Tibial nerve (tissue), 4 donors: ENCODE measurements at regions not wholly inside any gene's neighbourhood (a gene's known extent, or its start where the extent isn't known, plus 50 kb on each side); places are given as distances from the start of the nearest gene placed in this dataset.
"Not testable (repeated sequence)": the region's sequence is repeated elsewhere in the genome, so short reads cannot be mapped to it uniquely, and the experiment has no call there.

Experiments used
- DNase-seq, 2 donors: peaks; one replicate each; pipeline ENCODE4 v3.0.0-alpha.2; 2019; ENCODE audit warnings: low spot score in 2 of 2
- H3K27ac ChIP-seq, 4 donors: fragments of 200-600 bp; sonication (generic) in 3 of 4; one replicate each; pipeline ENCODE4 v1.5.1; 2017 to 2019; ENCODE audit warnings: mild to moderate bottlenecking in 1 of 4
- H3K27me3 ChIP-seq, 2 donors: fragments of 200-600 bp; sonication (generic) in 1 of 2; one replicate each; pipeline versions ENCODE4 v1.5.1 to v1.6.0; 2017 to 2019
- H3K36me3 ChIP-seq, 3 donors: fragments of 200-600 bp; sonication (generic); one replicate each; pipeline ENCODE4 v1.5.1; 2018 to 2019
- H3K4me1 ChIP-seq, 4 donors: fragments of 200-600 bp; sonication (generic) in 3 of 4; one replicate each; pipeline ENCODE4 v1.5.1; 2017 to 2019
- H3K4me3 ChIP-seq, 4 donors: fragments of 200-600 bp; sonication (generic) in 3 of 4; one replicate each; pipeline ENCODE4 v1.5.1; 2017 to 2019; ENCODE audit warnings: mild to moderate bottlenecking in 1 of 4, moderate library complexity in 1 of 4
- H3K9me3 ChIP-seq, 4 donors: fragments of 200-600 bp; sonication (generic) in 3 of 4; one replicate each; pipeline ENCODE4 v1.5.1; 2017 to 2019
- EP300 ChIP-seq, 2 donors: sonication (generic); formaldehyde crosslinking; IDR thresholded peaks; one replicate each; pipeline ENCODE4 v1.6.1; 2017; ENCODE audit warnings: antibody characterized with exemption in 2 of 2, mild to moderate bottlenecking in 1 of 2
- POLR2A ChIP-seq, 2 donors: fragments of 450-650 bp; IDR thresholded peaks; one replicate each; pipeline ENCODE4 v1.6.1; 2017; ENCODE audit warnings: antibody characterized with exemption in 2 of 2, mild to moderate bottlenecking in 2 of 2, moderate library complexity in 2 of 2
- WGBS, 2 donors: methylation state at CpG; one replicate each; pipeline ENCODE4 v1.1.5; 2018; 5-methylcytosine and 5-hydroxymethylcytosine counted together
- TF ChIP-seq, protein P1 (sequence below), 5 experiments: fragments of 200-600 bp in 3 of 5; fragments of 450-650 bp in 2 of 5; sonication (generic) in 3 of 5; IDR thresholded peaks; one replicate each; pipeline ENCODE4 v1.5.1; 2016 to 2019; ENCODE audit warnings: antibody characterized with exemption in 5 of 5, mild to moderate bottlenecking in 3 of 5, moderate library complexity in 2 of 5

DNA sequence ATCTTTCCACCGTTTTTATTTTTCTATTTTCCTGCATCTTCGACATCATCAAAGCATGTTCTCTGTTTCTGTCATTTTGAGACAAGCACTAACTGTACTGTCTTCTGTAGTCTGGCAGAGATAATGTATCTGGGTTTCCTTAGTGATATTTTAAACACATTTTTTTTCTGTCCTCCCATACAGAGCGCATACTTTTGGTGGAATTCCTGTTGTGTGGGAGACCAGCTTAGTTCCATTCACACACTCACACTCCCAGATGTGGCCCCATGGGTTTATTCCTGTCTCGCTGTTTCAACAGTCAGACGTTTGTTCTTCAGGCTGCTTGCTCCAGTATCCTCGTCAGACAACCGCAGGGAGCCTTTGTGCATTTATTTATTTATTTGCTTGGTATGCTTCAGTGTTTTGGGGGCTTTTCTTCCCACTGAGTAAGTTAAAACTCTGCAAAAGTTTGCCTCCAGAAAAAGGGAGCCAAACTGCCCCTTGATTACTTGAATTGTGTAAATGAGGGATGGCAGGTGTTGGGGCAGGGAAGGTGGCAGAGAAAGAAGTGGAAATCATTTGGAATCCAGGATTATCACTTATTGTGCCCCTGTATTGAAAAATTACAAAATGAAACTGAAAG lies 456.8 kb upstream of the KLF6 start:
- Histone ChIP-seq H3K36me3 (no peaks in the 10 kb centered on the region), H3K27me3 (no peaks in the 10 kb centered on the region), H3K9me3 (no peaks in the 10 kb centered on the region), H3K27ac (peak overlapping the region; percentile 8 to 86 (median 74)), H3K4me1 (peaks cover 0 to 40% (median 17%) of the 10 kb centered on the region in 4 donors), H3K4me3 (peak overlapping the region in 1 of 4 donors; percentile 23)
- peak in 1 of 2 donors; percentile 77 for TF ChIP-seq EP300 (IDR thresholded peaks at IDR 0.05)
- TF ChIP-seq, protein P1, sequence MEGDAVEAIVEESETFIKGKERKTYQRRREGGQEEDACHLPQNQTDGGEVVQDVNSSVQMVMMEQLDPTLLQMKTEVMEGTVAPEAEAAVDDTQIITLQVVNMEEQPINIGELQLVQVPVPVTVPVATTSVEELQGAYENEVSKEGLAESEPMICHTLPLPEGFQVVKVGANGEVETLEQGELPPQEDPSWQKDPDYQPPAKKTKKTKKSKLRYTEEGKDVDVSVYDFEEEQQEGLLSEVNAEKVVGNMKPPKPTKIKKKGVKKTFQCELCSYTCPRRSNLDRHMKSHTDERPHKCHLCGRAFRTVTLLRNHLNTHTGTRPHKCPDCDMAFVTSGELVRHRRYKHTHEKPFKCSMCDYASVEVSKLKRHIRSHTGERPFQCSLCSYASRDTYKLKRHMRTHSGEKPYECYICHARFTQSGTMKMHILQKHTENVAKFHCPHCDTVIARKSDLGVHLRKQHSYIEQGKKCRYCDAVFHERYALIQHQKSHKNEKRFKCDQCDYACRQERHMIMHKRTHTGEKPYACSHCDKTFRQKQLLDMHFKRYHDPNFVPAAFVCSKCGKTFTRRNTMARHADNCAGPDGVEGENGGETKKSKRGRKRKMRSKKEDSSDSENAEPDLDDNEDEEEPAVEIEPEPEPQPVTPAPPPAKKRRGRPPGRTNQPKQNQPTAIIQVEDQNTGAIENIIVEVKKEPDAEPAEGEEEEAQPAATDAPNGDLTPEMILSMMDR (IDR thresholded peaks at IDR 0.05): no peak
- peak in 1 of 2 donors; percentile 46 for DNase-seq
- WGBS, 2 donors: 9 to 13% methylated on average over 7 of the region's 7 CpGs

DNA sequence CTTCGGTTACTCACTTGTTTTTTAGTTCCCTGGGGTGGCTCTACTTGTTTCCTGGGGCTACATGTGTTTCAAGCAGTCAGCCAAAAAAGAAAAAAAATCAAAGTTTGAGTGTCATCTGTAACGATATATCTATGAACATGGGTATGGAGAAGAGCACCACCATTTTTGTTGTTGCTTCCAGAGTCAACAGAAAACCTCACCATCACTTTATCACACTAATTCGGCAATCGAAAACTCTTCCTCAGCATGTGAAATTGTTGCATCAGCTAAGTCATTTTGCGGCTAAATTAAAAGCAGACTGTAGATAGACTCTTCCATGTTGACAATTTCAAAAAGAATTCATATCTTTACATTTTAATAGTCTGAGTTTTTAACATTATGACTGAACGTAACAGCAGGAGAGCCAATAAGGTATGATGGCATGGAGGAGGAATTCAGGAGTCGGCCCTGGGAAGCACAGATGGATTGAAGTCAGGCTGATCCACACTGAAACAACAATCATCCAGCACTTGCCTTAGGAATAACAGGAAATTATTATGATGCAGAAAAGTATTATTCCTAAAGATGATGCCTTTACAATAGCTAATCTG lies 455.7 kb upstream of the KLF6 start:
- WGBS, 2 donors: 67 to 71% methylated on average over 7 of the region's 7 CpGs

DNA sequence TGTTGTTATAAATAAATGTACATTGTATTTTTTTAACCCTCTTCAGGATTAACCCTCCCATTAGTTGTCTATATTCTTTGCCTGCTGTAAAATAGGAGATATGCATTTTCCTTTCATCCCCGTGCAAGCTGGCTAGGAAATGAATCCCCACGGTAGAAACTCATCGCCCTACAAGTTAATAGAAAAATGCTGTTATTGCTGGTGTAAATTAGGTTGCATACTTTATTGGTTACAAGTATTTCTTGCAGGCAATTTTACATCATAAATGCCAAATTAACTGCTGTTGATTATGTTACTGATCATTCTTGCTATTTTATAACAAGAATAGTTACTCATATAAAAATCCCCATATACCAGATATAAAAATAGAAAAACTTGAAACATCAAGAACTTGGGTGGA lies 454.2 kb upstream of the KLF6 start:
- no peaks in the 10 kb centered on the region for H3K9me3 ChIP-seq
- H3K27ac ChIP-seq: no peak overlapping the region
- DNase-seq: no peak
- no peaks in the 10 kb centered on the region for H3K27me3 ChIP-seq
- H3K4me1 ChIP-seq: peaks cover 0 to 35% (median 17%) of the 10 kb centered on the region in 4 donors
- 86 to 93% methylated on average over 3 of the region's 3 CpGs for WGBS, 2 donors
- no peaks in the 10 kb centered on the region for H3K36me3 ChIP-seq
- no peak overlapping the region for H3K4me3 ChIP-seq
- TF ChIP-seq, protein P1 (IDR thresholded peaks at IDR 0.05): no peak
- no peak for TF ChIP-seq EP300 (IDR thresholded peaks at IDR 0.05)
- TF ChIP-seq POLR2A (IDR thresholded peaks at IDR 0.05): no peak

More for the DNA sequence above, 455.7 kb upstream of the KLF6 start:
- TF ChIP-seq POLR2A (IDR thresholded peaks at IDR 0.05) (no peak), EP300 (IDR thresholded peaks at IDR 0.05) (no peak)
- TF ChIP-seq, protein P1 (IDR thresholded peaks at IDR 0.05): no peak
- Histone ChIP-seq H3K9me3 (no peaks in the 10 kb centered on the region), H3K27me3 (no peaks in the 10 kb centered on the region), H3K4me1 (peaks cover 0 to 35% (median 17%) of the 10 kb centered on the region in 4 donors), H3K27ac (peak overlapping the region in 3 of 4 donors; percentile 8 to 86 (median 84)), H3K36me3 (no peaks in the 10 kb centered on the region), H3K4me3 (no peak overlapping the region)
- no peak for DNase-seq

DNA sequence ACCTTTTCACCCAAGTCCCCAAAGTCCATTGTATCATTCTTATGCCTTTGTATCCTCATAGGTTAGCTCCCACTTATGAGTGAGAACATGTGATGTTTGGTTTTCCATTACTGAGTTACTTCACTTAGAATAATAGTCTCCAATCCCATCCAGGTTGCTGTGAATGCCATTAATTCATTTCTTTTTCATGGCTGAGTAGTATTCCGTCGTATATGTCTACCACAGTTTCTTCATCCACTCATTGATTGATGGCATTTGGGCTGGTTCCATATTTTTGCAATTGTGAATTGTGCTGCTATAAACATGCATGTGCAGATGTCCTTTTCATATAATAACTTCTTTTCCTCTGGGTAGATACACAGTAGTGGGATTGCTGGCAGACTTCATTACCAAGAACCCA lies 451.9 kb upstream of the KLF6 start:
- not testable (repeated sequence) for H3K27me3 ChIP-seq, DNase-seq, H3K9me3 ChIP-seq, H3K4me3 ChIP-seq, H3K27ac ChIP-seq, H3K36me3 ChIP-seq
- WGBS, 2 donors: 99% methylated on average over 2 of the region's 2 CpGs
- peaks cover 0 to 15% (median 8%) of the 10 kb centered on the region in 4 donors for H3K4me1 ChIP-seq

DNA sequence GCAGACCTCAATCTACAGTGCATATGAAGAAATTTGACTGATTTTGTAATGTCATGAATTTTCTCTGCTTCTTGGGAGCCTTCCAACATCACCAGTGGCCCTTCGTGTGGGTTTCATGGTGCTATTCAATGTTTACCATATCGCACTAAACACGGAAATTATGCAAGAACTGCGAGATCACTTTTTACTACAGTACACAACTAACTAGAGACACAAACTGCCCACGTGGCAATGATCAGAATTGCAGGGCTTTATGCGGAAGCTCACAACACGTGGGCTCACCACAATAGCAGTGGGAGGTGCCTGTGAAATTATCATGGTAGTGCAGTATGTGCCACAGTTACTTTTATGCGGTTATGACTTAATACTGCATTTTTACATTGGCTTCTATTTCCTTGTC lies 449.7 kb upstream of the KLF6 start:
- Histone ChIP-seq H3K9me3 (peaks cover 0 to 9% (median 4%) of the 10 kb centered on the region in 4 donors), H3K27me3 (no peaks in the 10 kb centered on the region), H3K4me3 (no peak overlapping the region), H3K36me3 (no peaks in the 10 kb centered on the region), H3K27ac (no peak overlapping the region), H3K4me1 (no peaks in the 10 kb centered on the region)
- DNase-seq: no peak
- WGBS, 2 donors: 67 to 75% methylated on average over 8 of the region's 8 CpGs
- TF ChIP-seq, protein P1 (IDR thresholded peaks at IDR 0.05): no peak
- TF ChIP-seq EP300 (IDR thresholded peaks at IDR 0.05) (no peak), POLR2A (IDR thresholded peaks at IDR 0.05) (no peak)
